Neuron (in vitro differentiated cells): ENCODE measurements at regions not wholly inside any gene's neighbourhood (a gene's known extent, or its start where the extent isn't known, plus 50 kb on each side); places are given as distances from the start of the nearest gene placed in this dataset.

ENCODE experiments used
- H2AFZ ChIP-seq: one replicate; pipeline ENCODE4 v1.6.1; 2013; ENCODE audit warnings: low read depth, mild to moderate bottlenecking, inconsistent platforms, low read length, moderate library complexity
- H3K27me3 ChIP-seq: one replicate; pipeline ENCODE4 v1.6.1; 2013; ENCODE audit warnings: low read length; ENCODE audit not compliant: insufficient read depth
- H3K36me3 ChIP-seq: one replicate; pipeline ENCODE4 v1.6.1; 2013; ENCODE audit warnings: low read length; ENCODE audit not compliant: insufficient read depth
- H3K4me1 ChIP-seq: one replicate; pipeline ENCODE4 v1.6.1; 2013; ENCODE audit warnings: low read length; ENCODE audit not compliant: insufficient read depth
- H3K4me3 ChIP-seq: 2 replicates; pipeline ENCODE4 v1.5.1; 2013; ENCODE audit warnings: mild to moderate bottlenecking, low read length, moderate library complexity
- H3K9me3 ChIP-seq: one replicate; pipeline ENCODE4 v1.6.1; 2013; ENCODE audit warnings: low read length

DNA sequence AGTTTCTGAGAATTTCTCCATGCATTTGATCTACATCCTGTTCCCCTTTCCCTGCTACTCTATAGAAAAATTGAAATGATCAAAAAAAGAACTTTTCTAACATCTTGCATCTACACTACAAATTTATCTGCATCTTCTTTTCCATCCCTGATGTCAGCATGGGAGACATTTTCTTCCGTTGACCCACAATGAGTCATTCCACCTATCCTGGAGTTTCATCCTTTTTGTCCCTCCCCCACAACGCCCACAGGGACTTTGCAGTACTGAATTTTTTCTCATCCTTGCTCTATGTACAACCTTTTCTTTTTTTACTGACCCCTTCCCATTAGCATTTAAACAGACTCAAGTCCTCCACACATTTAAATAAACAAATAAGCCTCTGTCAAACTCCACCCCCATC lies 112.2 kb upstream of the MROH9 start:
- Histone ChIP-seq H3K36me3 (no peaks in the 10 kb centered on the region), H3K9me3 (no peaks in the 10 kb centered on the region), H3K4me1 (no peaks in the 10 kb centered on the region), H2AFZ (no peak overlapping the region), H3K27me3 (no peaks in the 10 kb centered on the region), H3K4me3 (no peak overlapping the region)

DNA sequence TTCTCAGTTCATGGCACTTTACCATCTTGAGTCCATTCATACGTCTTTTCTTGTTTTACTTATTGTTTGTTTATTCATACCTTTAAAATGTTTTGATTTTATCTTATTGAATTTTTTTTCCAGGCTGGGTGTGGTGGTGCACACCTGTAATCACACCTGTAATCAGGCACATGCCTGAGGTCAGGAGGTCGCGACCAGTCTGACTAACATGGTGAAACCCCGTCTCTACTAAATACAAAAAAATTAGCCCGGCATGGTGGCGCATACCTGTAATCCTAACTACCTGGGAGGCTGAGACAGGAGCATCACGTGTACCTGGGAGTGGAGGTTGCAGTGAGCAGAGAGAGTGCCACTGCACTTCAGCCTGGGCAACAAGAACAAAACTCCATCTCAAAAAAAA lies 104.1 kb upstream of the MROH9 start:
- Histone ChIP-seq H3K36me3 (no peaks in the 10 kb centered on the region), H3K4me3 (no peak overlapping the region), H2AFZ (no peak overlapping the region), H3K4me1 (no peaks in the 10 kb centered on the region), H3K27me3 (no peaks in the 10 kb centered on the region), H3K9me3 (no peaks in the 10 kb centered on the region)

DNA sequence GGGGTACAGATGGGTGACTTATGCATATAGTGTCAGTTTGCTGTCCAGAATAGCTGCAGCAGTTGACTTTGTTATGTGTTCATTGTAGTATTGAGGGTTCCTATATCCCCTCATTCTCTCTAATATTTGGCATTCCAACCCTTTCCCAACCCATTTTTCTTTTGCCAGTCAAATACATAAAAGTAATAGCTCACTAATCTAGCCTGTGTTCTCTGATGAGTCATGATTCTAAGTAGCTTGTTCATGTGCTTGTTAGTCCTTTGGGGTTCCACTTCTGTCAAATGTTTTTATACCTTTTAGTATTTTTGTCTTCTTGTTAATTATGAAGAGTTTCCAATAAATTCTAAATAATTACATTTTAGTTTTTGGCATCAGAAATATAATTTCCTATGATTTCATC lies 99.2 kb upstream of the MROH9 start:
- no peak overlapping the region for H3K4me3 ChIP-seq
- no peaks in the 10 kb centered on the region for H3K27me3 ChIP-seq
- H3K9me3 ChIP-seq = no peaks in the 10 kb centered on the region
- no peaks in the 10 kb centered on the region for H3K4me1 ChIP-seq
- no peaks in the 10 kb centered on the region for H3K36me3 ChIP-seq
- H2AFZ ChIP-seq = no peak overlapping the region

DNA sequence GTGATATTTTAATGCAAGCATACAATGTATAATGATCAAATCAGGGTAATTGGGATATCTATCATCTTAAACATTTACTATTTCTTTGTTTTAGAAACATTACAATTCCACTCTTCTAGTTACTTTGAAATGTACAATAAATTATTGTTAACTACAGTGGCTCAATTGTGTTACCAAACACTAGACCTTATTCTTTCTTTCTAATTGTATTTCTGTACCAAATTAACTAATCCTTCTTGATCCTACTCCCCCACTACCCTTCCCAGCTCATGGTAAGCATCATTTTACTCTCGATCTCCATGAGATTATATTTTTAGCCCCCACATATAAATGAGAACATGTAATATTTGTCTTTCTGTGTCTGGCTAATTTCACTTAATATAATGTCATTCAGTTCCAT lies 95.0 kb upstream of the MROH9 start:
- Histone ChIP-seq H2AFZ (no peak overlapping the region), H3K9me3 (no peaks in the 10 kb centered on the region), H3K4me1 (no peaks in the 10 kb centered on the region), H3K36me3 (no peaks in the 10 kb centered on the region), H3K4me3 (no peak overlapping the region), H3K27me3 (no peaks in the 10 kb centered on the region)

DNA sequence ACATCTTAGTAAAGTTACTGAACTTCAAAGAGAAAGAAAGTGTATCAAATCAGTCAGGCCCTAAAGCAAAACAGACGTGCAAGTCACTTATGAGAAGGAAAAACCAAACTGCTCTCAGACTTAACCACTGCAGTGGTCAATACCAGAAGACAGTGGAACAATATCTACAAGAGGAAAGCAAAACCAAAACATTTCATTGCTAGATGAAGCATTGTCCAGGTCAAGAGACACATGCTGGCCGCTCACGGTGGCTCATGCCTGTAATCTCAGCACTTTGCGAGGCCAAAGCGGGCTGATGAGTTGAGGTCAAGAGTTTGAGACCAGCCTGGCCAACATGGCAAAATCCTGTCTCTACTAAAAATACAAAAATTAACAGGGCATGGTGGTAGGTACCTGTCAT lies 82.0 kb upstream of the MROH9 start:
- Histone ChIP-seq H3K36me3 (no peaks in the 10 kb centered on the region), H3K27me3 (no peaks in the 10 kb centered on the region), H3K9me3 (no peaks in the 10 kb centered on the region), H3K4me3 (no peak overlapping the region), H3K4me1 (peaks cover 6% of the 10 kb centered on the region), H2AFZ (no peak overlapping the region)

DNA sequence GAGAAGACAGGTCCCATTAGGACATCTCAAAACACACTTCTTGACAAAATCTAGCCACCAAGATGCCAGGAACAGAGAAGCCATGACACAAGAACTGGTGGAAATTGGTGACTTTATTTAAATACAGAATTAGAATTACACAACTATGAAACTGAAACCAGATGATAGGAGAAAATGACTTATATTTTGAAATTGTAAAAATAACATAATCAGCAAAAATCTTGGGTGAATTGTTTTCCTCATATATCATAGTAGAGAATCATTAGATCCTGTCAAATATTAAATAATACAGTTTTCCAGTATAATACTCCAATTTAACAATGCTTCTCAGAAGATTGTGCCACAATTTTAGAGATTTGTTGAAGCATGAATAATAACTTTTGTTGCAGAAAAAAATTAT lies 81.5 kb upstream of the MROH9 start:
- H3K9me3 ChIP-seq = no peaks in the 10 kb centered on the region
- peaks cover 8% of the 10 kb centered on the region for H3K4me1 ChIP-seq
- no peaks in the 10 kb centered on the region for H3K36me3 ChIP-seq
- H3K4me3 ChIP-seq = no peak overlapping the region
- no peaks in the 10 kb centered on the region for H3K27me3 ChIP-seq
- no peak overlapping the region for H2AFZ ChIP-seq

DNA sequence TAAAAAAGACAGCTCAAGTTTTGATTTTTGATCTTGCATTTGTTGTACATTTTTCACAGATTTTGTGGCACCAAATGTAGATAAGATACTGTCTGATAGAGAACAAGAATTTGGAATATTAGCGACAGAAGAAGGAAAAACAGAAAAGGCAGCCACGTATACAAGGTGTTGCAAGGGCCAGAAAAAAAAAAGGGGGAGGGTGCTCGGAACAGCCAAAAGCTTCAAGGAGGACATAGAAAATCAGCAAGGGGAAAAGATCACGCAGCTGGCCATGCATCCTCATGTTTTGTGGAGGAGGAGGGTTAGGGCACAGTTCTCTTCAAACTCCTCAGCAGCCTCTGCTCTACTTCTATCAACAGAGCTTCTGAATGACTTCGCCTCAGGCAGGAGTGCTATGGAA lies 80.7 kb upstream of the MROH9 start:
- Histone ChIP-seq H3K36me3 (no peaks in the 10 kb centered on the region), H3K27me3 (no peaks in the 10 kb centered on the region), H3K9me3 (no peaks in the 10 kb centered on the region), H2AFZ (no peak overlapping the region), H3K4me1 (peaks cover 8% of the 10 kb centered on the region), H3K4me3 (no peak overlapping the region)

DNA sequence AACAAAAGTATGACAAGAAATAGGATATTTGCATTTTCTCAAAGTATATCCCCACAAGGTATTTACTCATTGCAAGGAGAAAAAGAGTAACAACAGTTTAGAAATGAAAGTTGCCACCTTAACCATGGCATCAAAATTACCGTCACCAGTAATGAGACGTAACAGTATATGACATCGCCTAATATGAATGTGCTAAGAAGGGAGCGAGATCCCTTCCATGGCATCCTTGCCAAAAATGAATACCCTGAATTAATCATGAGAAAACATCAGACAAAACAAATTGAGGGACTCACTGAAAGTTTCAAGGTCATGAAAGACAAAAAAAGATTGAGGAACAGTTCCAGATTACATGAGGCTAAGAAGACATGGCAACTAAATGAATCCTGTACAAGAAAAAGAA lies 78.9 kb upstream of the MROH9 start:
- Histone ChIP-seq H3K9me3 (no peaks in the 10 kb centered on the region), H3K36me3 (no peaks in the 10 kb centered on the region), H3K27me3 (no peaks in the 10 kb centered on the region), H3K4me1 (peaks cover 8% of the 10 kb centered on the region), H2AFZ (no peak overlapping the region), H3K4me3 (no peak overlapping the region)

DNA sequence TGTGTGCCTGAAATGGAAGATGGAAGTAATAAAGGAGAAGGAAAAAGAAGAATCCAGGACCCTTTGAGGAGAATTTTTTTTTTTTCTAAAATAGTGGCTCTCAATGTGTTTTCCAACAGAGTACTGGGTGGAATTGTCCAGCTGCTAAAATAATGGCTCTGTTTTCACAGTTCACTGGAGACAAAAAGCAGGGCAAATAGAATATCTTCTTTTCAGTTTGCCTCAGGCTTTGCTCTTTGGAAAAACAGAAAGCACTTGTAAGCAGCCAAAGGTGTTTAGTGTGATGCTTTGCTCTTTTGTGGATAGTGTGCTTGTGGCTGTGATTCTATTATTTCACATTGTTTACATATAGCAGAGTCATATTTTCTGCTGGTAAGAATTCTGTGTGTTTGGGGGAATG lies 77.4 kb upstream of the MROH9 start:
- no peak overlapping the region for H3K4me3 ChIP-seq
- no peaks in the 10 kb centered on the region for H3K9me3 ChIP-seq
- peaks cover 8% of the 10 kb centered on the region for H3K4me1 ChIP-seq
- no peaks in the 10 kb centered on the region for H3K36me3 ChIP-seq
- H2AFZ ChIP-seq = no peak overlapping the region
- H3K27me3 ChIP-seq = no peaks in the 10 kb centered on the region

DNA sequence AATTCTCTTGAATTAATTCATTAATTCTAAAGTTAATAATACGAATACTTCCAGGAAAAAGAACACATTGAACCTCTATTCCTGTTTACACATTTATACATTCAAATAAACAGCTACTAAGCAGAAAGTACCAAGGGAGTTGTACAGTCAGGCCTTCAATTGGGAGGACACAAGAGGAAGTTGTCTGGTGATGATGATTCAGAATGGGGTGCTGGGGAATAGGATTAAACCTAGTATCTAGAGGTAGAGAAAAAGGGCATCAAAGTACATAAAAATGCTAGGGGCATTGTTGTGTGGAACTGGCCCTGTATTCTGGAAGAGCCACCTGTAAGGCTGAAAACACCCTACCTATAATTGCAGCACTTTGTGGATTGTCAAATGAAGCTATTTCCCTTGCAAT lies 71.7 kb upstream of the MROH9 start:
- Histone ChIP-seq H3K36me3 (no peaks in the 10 kb centered on the region), H3K27me3 (no peaks in the 10 kb centered on the region), H3K4me3 (no peak overlapping the region), H3K9me3 (no peaks in the 10 kb centered on the region), H3K4me1 (peaks cover 15% of the 10 kb centered on the region), H2AFZ (no peak overlapping the region)

DNA sequence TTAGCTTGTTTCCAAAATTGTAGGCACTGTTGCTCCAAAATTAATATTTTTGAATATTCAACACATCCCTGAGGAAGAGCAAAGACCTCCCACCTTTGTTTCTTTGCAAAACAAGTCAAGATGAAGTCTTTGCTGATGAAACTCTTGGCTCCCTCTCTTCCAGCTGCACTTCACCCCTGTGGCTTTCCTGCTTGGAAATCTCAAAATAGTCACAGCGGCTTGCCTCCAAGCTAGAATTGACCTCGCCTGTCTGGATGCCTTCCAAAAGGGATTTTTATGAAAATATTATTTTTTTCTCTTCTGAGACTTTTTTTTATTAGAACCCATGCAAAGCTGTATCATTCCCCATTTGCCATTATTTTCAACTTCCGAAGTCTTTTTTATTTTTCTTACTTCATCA lies 71.1 kb upstream of the MROH9 start:
- no peaks in the 10 kb centered on the region for H3K36me3 ChIP-seq
- peaks cover 15% of the 10 kb centered on the region for H3K4me1 ChIP-seq
- H3K9me3 ChIP-seq = no peaks in the 10 kb centered on the region
- no peak overlapping the region for H3K4me3 ChIP-seq
- H3K27me3 ChIP-seq = no peaks in the 10 kb centered on the region
- H2AFZ ChIP-seq = no peak overlapping the region

DNA sequence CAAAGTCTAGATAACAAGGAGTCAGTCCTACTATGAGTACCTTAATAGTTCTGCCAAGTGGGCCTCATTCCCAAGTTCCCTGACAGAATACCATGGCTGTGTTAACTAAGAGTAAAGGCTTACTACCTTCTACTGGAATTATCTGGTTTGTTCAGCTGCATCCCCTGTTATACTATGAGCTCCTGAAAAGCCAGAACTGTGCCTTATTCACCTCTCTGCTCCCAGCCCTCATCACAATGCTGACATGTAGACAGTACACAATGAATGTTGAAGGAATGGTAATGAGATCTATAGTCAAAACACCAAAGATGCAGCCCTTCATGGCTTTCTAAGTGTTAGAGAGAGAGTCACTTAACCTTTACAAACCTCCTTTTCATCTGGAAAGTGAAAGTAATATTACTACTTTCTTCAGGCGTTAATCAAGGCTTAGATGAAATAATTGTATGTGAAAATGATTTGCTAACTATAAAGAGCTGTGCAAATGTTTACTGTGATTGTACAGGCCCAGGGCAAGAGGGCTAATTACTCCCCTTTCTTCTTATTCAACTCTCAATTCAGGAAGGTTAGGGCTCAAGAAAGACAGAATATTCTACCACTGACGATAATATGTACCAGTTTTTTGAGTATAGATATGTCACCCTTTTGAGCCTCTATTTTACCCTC lies 70.3 kb upstream of the MROH9 start:
- no peaks in the 10 kb centered on the region for H3K27me3 ChIP-seq
- no peaks in the 10 kb centered on the region for H3K36me3 ChIP-seq
- no peak overlapping the region for H3K4me3 ChIP-seq
- H2AFZ ChIP-seq = peak overlapping the region; percentile 31
- no peaks in the 10 kb centered on the region for H3K9me3 ChIP-seq
- H3K4me1 ChIP-seq = peaks cover 15% of the 10 kb centered on the region

DNA sequence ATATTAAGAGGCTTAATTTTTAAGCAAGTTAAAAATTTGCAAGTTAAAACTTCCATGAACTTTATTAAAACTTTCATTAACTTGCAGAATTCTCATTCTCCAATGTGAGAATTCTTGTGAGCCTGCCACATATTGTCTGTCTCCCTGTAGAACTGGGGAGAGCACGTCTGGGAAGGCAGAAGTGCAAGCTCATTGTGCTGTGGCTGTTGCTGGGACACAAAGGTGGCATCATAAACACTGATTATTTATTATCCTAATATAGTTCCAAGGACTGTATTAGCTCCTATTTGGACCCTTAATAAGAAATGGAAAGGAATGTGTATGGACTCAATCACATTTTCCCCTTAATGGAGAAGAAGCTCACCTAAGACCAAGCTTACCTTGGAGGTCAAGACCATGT lies 68.7 kb upstream of the MROH9 start:
- H3K9me3 ChIP-seq = no peaks in the 10 kb centered on the region
- H3K4me3 ChIP-seq = no peak overlapping the region
- H2AFZ ChIP-seq = no peak overlapping the region
- H3K36me3 ChIP-seq = no peaks in the 10 kb centered on the region
- H3K4me1 ChIP-seq = peaks cover 15% of the 10 kb centered on the region
- no peaks in the 10 kb centered on the region for H3K27me3 ChIP-seq

DNA sequence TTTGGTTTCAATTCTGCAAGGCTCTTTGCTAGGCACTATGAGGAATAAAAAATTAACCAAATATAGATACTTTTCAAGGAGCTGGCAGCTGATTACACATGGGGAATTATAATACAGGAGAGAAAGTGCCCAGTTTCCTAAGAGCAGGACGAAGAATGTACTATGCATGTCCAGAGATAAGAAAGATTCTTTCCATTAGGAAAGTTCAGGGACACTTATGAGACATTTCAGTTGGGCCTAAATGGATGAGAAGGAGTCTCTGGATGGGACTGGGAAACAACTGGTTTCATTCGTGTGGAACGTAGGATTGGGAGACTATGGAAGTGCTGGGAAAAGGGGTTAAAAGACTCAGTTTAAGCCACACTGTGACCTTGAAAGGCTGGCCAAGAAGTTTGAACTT lies 63.5 kb upstream of the MROH9 start:
- no peak overlapping the region for H3K4me3 ChIP-seq
- H3K9me3 ChIP-seq = no peaks in the 10 kb centered on the region
- H3K27me3 ChIP-seq = no peaks in the 10 kb centered on the region
- H3K36me3 ChIP-seq = no peaks in the 10 kb centered on the region
- peaks cover 4% of the 10 kb centered on the region for H3K4me1 ChIP-seq
- H2AFZ ChIP-seq = no peak overlapping the region
